ENCODE measurements at regions not wholly inside any gene's neighbourhood (a gene's known extent, or its start where the extent isn't known, plus 50 kb on each side); places are given as distances from the start of the nearest gene placed in this dataset.

DNA sequence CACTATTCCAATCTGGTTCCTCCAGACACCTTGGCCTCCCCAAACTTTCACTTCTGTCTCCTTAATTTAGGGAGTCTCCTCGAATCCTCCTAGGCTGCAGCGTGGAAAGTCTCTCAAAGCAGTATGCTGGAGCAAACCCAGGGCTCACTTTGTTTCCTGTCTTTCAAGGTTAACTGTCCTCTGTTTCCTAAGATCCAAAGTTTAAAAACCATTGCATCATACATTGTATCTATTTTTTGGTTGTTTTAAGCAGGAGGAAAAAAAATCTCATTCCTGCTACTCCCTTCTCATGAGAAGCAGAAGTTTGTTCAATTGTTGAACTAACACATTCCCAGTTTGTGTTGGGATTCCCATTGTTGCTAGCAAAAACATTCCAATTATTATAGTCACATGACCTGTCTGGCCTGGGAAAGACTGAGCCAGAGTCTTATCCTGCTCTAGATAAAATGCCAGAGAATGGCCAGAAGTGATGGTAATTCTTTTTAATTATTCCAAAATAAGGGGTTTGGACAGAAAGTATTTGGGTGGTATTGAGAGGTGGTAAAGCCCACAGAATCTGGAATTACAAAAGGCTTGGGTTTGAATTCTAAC lies 67.3 kb downstream of the HSPB8 start:
- H3K27me3 ChIP-seq, result no peaks in the 10 kb centered on the region
- no peak for DNase-seq (ENCODE audit: extremely low spot score)
- intact Hi-C loops (cut with DNase I), result no loop called here
- no peaks in the 10 kb centered on the region for H3K36me3 ChIP-seq
- no peak overlapping the region for H3K4me3 ChIP-seq
- peak overlapping the region; percentile 6 to 45 (median 39) for H3K27ac ChIP-seq (replicated peaks in 1 of 4)
- no peaks in the 10 kb centered on the region for H3K9me3 ChIP-seq
- TF ChIP-seq POLR2A (IDR thresholded peaks at IDR 0.05; ENCODE audit: low read depth) (no peak), EP300 (IDR thresholded peaks at IDR 0.05) (no peak), POLR2AphosphoS5 (IDR thresholded peaks at IDR 0.05) (no peak)
- TF ChIP-seq, protein P1, sequence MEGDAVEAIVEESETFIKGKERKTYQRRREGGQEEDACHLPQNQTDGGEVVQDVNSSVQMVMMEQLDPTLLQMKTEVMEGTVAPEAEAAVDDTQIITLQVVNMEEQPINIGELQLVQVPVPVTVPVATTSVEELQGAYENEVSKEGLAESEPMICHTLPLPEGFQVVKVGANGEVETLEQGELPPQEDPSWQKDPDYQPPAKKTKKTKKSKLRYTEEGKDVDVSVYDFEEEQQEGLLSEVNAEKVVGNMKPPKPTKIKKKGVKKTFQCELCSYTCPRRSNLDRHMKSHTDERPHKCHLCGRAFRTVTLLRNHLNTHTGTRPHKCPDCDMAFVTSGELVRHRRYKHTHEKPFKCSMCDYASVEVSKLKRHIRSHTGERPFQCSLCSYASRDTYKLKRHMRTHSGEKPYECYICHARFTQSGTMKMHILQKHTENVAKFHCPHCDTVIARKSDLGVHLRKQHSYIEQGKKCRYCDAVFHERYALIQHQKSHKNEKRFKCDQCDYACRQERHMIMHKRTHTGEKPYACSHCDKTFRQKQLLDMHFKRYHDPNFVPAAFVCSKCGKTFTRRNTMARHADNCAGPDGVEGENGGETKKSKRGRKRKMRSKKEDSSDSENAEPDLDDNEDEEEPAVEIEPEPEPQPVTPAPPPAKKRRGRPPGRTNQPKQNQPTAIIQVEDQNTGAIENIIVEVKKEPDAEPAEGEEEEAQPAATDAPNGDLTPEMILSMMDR (IDR thresholded peaks at IDR 0.05), result no peak
- H3K4me1 ChIP-seq, result peaks cover 16 to 18% (median 18%) of the 10 kb centered on the region in 4 donors
- 41% methylated on average over 2 of the region's 2 CpGs for WGBS

DNA sequence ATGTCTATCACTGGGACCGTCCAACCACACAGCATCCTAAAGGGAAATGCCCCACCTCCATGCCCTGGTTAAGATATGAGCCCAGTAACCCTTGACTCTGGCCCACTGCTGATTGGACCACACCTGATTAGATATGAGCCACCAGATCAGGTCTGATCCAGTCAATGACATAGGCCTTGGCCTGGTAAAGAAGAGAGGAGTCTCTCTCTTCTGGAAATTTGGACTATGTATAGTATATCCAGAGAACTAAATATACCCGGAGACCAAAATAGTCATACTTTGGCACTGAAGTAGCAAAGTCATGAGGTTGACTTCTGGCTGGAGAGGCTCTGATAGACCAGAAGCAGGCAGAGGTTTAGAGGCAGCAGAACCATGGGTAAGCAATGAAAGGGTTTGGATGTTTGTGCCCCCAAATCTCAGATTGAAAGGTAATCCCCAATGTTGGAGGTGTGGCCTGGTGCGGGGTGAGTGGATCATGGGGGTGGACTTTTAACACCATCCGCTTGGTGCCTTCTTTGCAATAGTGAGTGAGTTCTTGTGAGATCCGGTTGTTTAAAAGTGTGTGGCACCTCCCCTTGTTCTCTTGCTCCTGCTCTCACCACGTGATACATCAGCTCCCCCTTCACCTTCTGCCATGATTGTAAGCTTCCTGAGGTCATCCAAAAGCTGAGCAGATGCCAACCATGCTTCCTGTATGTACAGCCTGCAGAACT lies 68.4 kb downstream of the HSPB8 start:
- H3K4me1 ChIP-seq, result peaks cover 16 to 18% (median 16%) of the 10 kb centered on the region in 4 donors
- intact Hi-C loops (cut with DNase I), result no loop called here
- no peaks in the 10 kb centered on the region for H3K9me3 ChIP-seq
- 66% methylated on average over 6 of the region's 6 CpGs for WGBS
- peak overlapping the region in 3 of 4 donors; percentile 15 to 40 (median 29) for H3K27ac ChIP-seq (replicated peaks in 1 of 4)
- TF ChIP-seq, protein P1 (IDR thresholded peaks at IDR 0.05), result no peak
- TF ChIP-seq POLR2AphosphoS5 (IDR thresholded peaks at IDR 0.05), result no peak
- TF ChIP-seq EP300 (IDR thresholded peaks at IDR 0.05), result no peak
- no peak for TF ChIP-seq POLR2A (IDR thresholded peaks at IDR 0.05; ENCODE audit: low read depth)
- no peak overlapping the region for H3K4me3 ChIP-seq
- DNase-seq (ENCODE audit: extremely low spot score), result no peak
- H3K36me3 ChIP-seq, result no peaks in the 10 kb centered on the region
- H3K27me3 ChIP-seq, result no peaks in the 10 kb centered on the region

DNA sequence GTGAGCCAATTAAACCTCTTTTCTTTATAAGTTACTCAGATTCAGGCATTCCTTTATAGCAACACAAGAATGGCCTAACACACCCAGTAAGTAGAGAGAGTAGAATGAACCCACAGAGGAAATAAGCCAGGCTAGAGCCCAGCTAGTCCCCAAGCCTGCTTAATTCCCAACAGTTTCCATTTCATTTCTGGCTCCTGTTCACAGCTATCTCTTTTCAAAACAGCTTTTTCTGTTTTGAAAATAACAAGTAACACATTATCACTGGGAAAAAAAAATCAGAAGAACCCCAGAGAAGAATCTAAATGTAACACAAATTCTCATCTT lies 69.0 kb downstream of the HSPB8 start:
- no peak for TF ChIP-seq EP300 (IDR thresholded peaks at IDR 0.05)
- TF ChIP-seq POLR2AphosphoS5 (IDR thresholded peaks at IDR 0.05), result no peak
- TF ChIP-seq, protein P1 (IDR thresholded peaks at IDR 0.05), result no peak
- TF ChIP-seq POLR2A (IDR thresholded peaks at IDR 0.05; ENCODE audit: low read depth), result no peak
- no peak overlapping the region for H3K27ac ChIP-seq (replicated peaks in 1 of 4)
- no peaks in the 10 kb centered on the region for H3K36me3 ChIP-seq
- no peak for DNase-seq (ENCODE audit: extremely low spot score)
- H3K27me3 ChIP-seq, result no peaks in the 10 kb centered on the region
- no peak overlapping the region for H3K4me3 ChIP-seq
- no peaks in the 10 kb centered on the region for H3K9me3 ChIP-seq
- intact Hi-C loops (cut with DNase I), result no loop called here
- peaks cover 16 to 18% (median 16%) of the 10 kb centered on the region in 4 donors for H3K4me1 ChIP-seq

DNA sequence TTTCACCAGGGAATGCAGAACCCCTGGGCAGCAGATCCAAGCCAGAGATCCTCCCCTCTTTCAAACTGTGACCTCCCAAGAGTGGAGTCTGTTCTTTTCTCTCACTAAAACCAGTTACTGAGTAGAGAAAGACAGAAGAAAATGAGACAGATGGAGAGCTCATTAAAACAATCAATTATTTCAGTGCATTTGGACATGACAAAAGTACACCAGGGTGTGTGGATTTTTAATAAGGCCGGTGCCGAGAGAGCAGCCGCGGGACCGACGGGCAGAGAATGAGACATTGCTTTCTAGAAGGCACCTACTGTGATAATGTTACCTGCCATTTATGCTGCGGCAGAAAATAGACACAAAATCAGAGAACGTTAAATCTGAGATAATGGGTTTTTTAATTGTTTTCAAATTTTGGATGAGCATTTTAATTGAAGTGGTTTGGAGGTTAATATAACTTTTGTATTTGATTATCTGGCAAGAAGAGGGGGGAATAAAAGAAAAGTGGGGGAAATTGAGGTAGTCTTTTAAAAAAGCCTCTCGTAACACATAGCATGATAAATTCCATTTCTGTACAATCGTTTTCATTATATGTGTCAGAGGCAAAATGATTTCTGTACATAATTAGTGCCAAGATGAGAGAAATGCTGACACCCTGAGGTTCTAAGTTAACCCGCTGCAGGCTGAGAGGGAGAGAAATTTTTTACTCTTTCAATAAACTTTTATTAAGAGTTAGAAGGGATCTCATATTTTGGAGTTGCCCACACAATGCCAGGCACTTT lies 70.8 kb downstream of the HSPB8 start:
- WGBS, result 79% methylated on average over 11 of the region's 11 CpGs
- no peak overlapping the region for H3K4me3 ChIP-seq
- DNase-seq (ENCODE audit: extremely low spot score), result no peak

More for the DNA sequence above, 70.8 kb downstream of the HSPB8 start:
- intact Hi-C loops (cut with DNase I), result no loop called here
- H3K27ac ChIP-seq (replicated peaks in 1 of 4), result no peak overlapping the region
- H3K36me3 ChIP-seq, result no peaks in the 10 kb centered on the region
- H3K27me3 ChIP-seq, result no peaks in the 10 kb centered on the region
- TF ChIP-seq EP300 (IDR thresholded peaks at IDR 0.05) (no peak), POLR2A (IDR thresholded peaks at IDR 0.05; ENCODE audit: low read depth) (no peak), POLR2AphosphoS5 (IDR thresholded peaks at IDR 0.05) (no peak)
- TF ChIP-seq, protein P1 (IDR thresholded peaks at IDR 0.05), result no peak
- no peaks in the 10 kb centered on the region for H3K9me3 ChIP-seq
- H3K4me1 ChIP-seq, result peaks cover 16 to 18% (median 16%) of the 10 kb centered on the region in 4 donors
